H9 (cell line): ENCODE measurements at regions not wholly inside any gene's neighbourhood (a gene's known extent, or its start where the extent isn't known, plus 50 kb on each side); places are given as distances from the start of the nearest gene placed in this dataset.

ENCODE experiments used
- DNase-seq: peaks from one replicate; pipeline ENCODE4 v3.0.0-alpha.2; 2017
- H2AFZ ChIP-seq: one replicate; pipeline ENCODE4 v1.6.1; 2013; ENCODE audit warnings: mild to moderate bottlenecking, low read length, control low read depth, moderate library complexity
- H2AK5ac ChIP-seq: 2 replicates; pipeline ENCODE4 v1.6.1; 2013; ENCODE audit warnings: low read length, control low read depth, mixed read lengths; ENCODE audit not compliant: insufficient read length
- H2BK120ac ChIP-seq: one replicate; pipeline ENCODE4 v1.6.1; 2013; ENCODE audit warnings: low read depth, mild to moderate bottlenecking, low read length, control low read depth, inconsistent platforms; ENCODE audit not compliant: poor library complexity, severe bottlenecking
- H2BK12ac ChIP-seq: 2 replicates; pipeline ENCODE4 v1.6.1; 2013; ENCODE audit warnings: low read length, control low read depth, mixed read lengths, low read depth; ENCODE audit not compliant: insufficient read length
- H2BK15ac ChIP-seq: 2 replicates; pipeline ENCODE4 v1.6.1; 2013; ENCODE audit warnings: low read depth, low read length, control low read depth
- H2BK20ac ChIP-seq: one replicate; pipeline ENCODE4 v1.6.1; 2013; ENCODE audit warnings: low read depth, mild to moderate bottlenecking, low read length, control low read depth, inconsistent platforms; ENCODE audit not compliant: poor library complexity, severe bottlenecking
- H2BK5ac ChIP-seq: 2 replicates; pipeline ENCODE4 v1.6.1; 2013; ENCODE audit warnings: low read length, control low read depth, mixed read lengths; ENCODE audit not compliant: insufficient read length
- H3K14ac ChIP-seq: 2 replicates; pipeline ENCODE4 v1.6.1; 2013; ENCODE audit warnings: low read length, control low read depth; ENCODE audit not compliant: insufficient read depth
- H3K18ac ChIP-seq: 2 replicates; pipeline ENCODE4 v1.6.1; 2013; ENCODE audit warnings: low read depth, mild to moderate bottlenecking, mixed read lengths, low read length, control low read depth; ENCODE audit not compliant: insufficient read length
- H3K23ac ChIP-seq: 2 replicates; pipeline ENCODE4 v1.6.1; 2013; ENCODE audit warnings: low read length, control low read depth, mixed read lengths, low read depth; ENCODE audit not compliant: insufficient read length
- H3K23me2 ChIP-seq: 2 replicates; pipeline ENCODE4 v1.6.1; 2013; ENCODE audit warnings: low read depth, mild to moderate bottlenecking, mixed read lengths, low read length, control low read depth; ENCODE audit not compliant: insufficient read length, poor library complexity, severe bottlenecking
- H3K27ac ChIP-seq: 2 replicates; pipeline ENCODE4 v1.5.1; 2013; ENCODE audit warnings: low read length, control low read depth, mixed read lengths, low read depth; ENCODE audit not compliant: insufficient read length
- H3K27me3 ChIP-seq: 2 replicates; pipeline ENCODE4 v1.6.1; 2013; ENCODE audit warnings: low read length, control low read depth, inconsistent platforms; ENCODE audit not compliant: insufficient read depth
- H3K4ac ChIP-seq: 2 replicates; pipeline ENCODE4 v1.6.1; 2013; ENCODE audit warnings: low read depth, mild to moderate bottlenecking, control low read depth, inconsistent platforms, low read length, moderate library complexity
- H3K4me1 ChIP-seq: 2 replicates; pipeline ENCODE4 v1.6.1; 2013; ENCODE audit warnings: low read length, control low read depth, inconsistent platforms; ENCODE audit not compliant: insufficient read depth
- H3K4me2 ChIP-seq: 2 replicates; pipeline ENCODE4 v1.6.1; 2013; ENCODE audit warnings: low read length, control low read depth, mixed read lengths; ENCODE audit not compliant: insufficient read length, insufficient read depth
- H3K56ac ChIP-seq: 2 replicates; pipeline ENCODE4 v1.6.1; 2013; ENCODE audit warnings: low read depth, mild to moderate bottlenecking, mixed read lengths, low read length, control low read depth; ENCODE audit not compliant: insufficient read length
- H3K79me1 ChIP-seq: 2 replicates; pipeline ENCODE4 v1.6.1; 2013; ENCODE audit warnings: low read depth, mild to moderate bottlenecking, moderate library complexity, low read length, control low read depth, inconsistent platforms; ENCODE audit not compliant: insufficient read depth, poor library complexity, severe bottlenecking
- H3K79me2 ChIP-seq: 2 replicates; pipeline ENCODE4 v1.6.1; 2013; ENCODE audit warnings: low read length, control low read depth, inconsistent platforms; ENCODE audit not compliant: insufficient read depth
- H3K9ac ChIP-seq: 2 replicates; pipeline ENCODE4 v1.6.1; 2013; ENCODE audit warnings: low read length, control low read depth, mixed read lengths; ENCODE audit not compliant: insufficient read length; ENCODE audit errors: extremely low read depth
- H3K9me3 ChIP-seq: one replicate; pipeline ENCODE4 v1.6.1; 2013; ENCODE audit warnings: low read depth, low read length, inconsistent platforms; ENCODE audit not compliant: control insufficient read depth
- H3T11ph ChIP-seq: one replicate; pipeline ENCODE4 v1.6.1; 2013; ENCODE audit warnings: mild to moderate bottlenecking, low read length, control low read depth, inconsistent platforms
- H4K20me1 ChIP-seq: one replicate; pipeline ENCODE4 v1.6.1; 2013; ENCODE audit not compliant: control insufficient read depth, insufficient read length, insufficient read depth
- H4K5ac ChIP-seq: 2 replicates; pipeline ENCODE4 v1.6.1; 2013; ENCODE audit warnings: low read depth, mild to moderate bottlenecking, mixed read lengths, low read length, control low read depth; ENCODE audit not compliant: insufficient read length
- H4K8ac ChIP-seq: replicated peaks from 2 replicates; pipeline ENCODE4 v1.6.1; 2013; ENCODE audit warnings: low read length, control low read depth, mixed read lengths, low read depth; ENCODE audit not compliant: insufficient read length
- H4K91ac ChIP-seq: 2 replicates; pipeline ENCODE4 v1.6.1; 2013; ENCODE audit warnings: low read depth, mild to moderate bottlenecking, moderate library complexity, mixed read lengths, low read length, control low read depth; ENCODE audit not compliant: insufficient read length
- H3K27ac Mint-ChIP-seq, 3 experiments: 2 replicates in 2 of 3; 3 replicates in 1 of 3; pipeline ENCODE4 v1.8.0; 2020 to 2021; ENCODE audit warnings: mixed read lengths in 3 of 3, mild to moderate bottlenecking in 1 of 3, moderate library complexity in 1 of 3
- H3K27me3 Mint-ChIP-seq: 2 replicates; pipeline ENCODE4 v1.8.0; 2021; ENCODE audit warnings: low read depth, mild to moderate bottlenecking, moderate library complexity, mixed read lengths
- H3K36me3 Mint-ChIP-seq, 3 experiments: 2 replicates in 2 of 3; 3 replicates in 1 of 3; pipeline ENCODE4 v1.8.0; 2020 to 2021; ENCODE audit warnings: low read depth in 3 of 3, mixed read lengths in 3 of 3; ENCODE audit not compliant: insufficient read depth in 1 of 3
- H3K4me1 Mint-ChIP-seq, 2 experiments: 2 replicates each; pipeline ENCODE4 v1.8.0; 2020; ENCODE audit warnings: mixed read lengths in 2 of 2
- H3K4me3 Mint-ChIP-seq, 2 experiments: 2 replicates in 1 of 2; 3 replicates in 1 of 2; pipeline ENCODE4 v1.8.0; 2020 to 2021; ENCODE audit warnings: mild to moderate bottlenecking in 2 of 2, mixed read lengths in 2 of 2, moderate library complexity in 1 of 2
- H3K9me3 Mint-ChIP-seq, 2 experiments: 2 replicates in 1 of 2; 3 replicates in 1 of 2; pipeline ENCODE4 v1.8.0; 2020; ENCODE audit warnings: mild to moderate bottlenecking in 2 of 2, mixed read lengths in 2 of 2, moderate library complexity in 1 of 2
- WGBS: extraction: QIAGEN DNeasy Blood & Tissue Kit; methylation state at CpG from one replicate; pipeline ENCODE4 v1.1.7; 2013; ENCODE audit warnings: missing lambda C conversion rate, low lambda C conversion rate, mixed read lengths; ENCODE audit not compliant: insufficient read length; ENCODE audit errors: extremely low coverage; 5-methylcytosine and 5-hydroxymethylcytosine counted together
- TF ChIP-seq, protein P1 (sequence below): fragments of 200-600 bp; sonication (generic); conservative IDR thresholded peaks from 3 replicates; pipeline ENCODE4 v1.8.0; 2021; ENCODE audit warnings: antibody characterized with exemption, mild to moderate bottlenecking

DNA sequence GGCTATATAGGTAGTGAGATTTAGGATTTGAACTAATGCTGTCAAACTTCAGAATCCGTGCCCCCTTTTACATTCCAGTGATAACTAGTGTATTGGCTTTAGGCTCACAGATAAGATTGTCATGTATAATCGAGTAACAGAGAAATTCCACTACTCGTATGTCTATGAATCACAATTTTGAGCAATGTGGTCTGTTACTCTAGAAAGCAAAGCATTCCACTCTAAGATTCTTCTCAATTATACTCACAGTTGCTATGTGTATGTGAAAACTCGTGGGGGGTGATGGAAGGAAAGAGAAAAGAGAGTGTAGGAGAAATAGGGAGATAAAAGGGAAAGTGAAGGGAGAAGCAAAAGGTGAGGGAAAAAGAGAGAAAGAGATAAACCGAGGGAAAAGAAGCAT is 1175.1 kb upstream of the GOT2 start:
- H3K27ac ChIP-seq: no peak overlapping the region
- H2BK12ac ChIP-seq: no peak overlapping the region
- H3K18ac ChIP-seq: no peak overlapping the region
- H3K36me3 Mint-ChIP-seq: no peaks in the 10 kb centered on the region
- no peaks in the 10 kb centered on the region for H3K9me3 Mint-ChIP-seq
- no peaks in the 10 kb centered on the region; the same call in 1 of the 2 replicates for H3K4me1 ChIP-seq
- no peak overlapping the region for H2BK5ac ChIP-seq
- no peaks in the 10 kb centered on the region for H3K23me2 ChIP-seq
- H3K4me2 ChIP-seq: no peak overlapping the region
- 100% methylated on average over 1 of the region's 5 CpGs for WGBS
- no peak overlapping the region for H2BK120ac ChIP-seq
- H3K4ac ChIP-seq: no peak overlapping the region
- no peak overlapping the region for H2AK5ac ChIP-seq
- H3K27me3 Mint-ChIP-seq: no peaks in the 10 kb centered on the region; the same call in 1 of the 2 replicates
- no peak overlapping the region for H4K91ac ChIP-seq
- TF ChIP-seq, protein P1, sequence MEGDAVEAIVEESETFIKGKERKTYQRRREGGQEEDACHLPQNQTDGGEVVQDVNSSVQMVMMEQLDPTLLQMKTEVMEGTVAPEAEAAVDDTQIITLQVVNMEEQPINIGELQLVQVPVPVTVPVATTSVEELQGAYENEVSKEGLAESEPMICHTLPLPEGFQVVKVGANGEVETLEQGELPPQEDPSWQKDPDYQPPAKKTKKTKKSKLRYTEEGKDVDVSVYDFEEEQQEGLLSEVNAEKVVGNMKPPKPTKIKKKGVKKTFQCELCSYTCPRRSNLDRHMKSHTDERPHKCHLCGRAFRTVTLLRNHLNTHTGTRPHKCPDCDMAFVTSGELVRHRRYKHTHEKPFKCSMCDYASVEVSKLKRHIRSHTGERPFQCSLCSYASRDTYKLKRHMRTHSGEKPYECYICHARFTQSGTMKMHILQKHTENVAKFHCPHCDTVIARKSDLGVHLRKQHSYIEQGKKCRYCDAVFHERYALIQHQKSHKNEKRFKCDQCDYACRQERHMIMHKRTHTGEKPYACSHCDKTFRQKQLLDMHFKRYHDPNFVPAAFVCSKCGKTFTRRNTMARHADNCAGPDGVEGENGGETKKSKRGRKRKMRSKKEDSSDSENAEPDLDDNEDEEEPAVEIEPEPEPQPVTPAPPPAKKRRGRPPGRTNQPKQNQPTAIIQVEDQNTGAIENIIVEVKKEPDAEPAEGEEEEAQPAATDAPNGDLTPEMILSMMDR: no peak
- H3K4me1 Mint-ChIP-seq: peaks cover 17 to 19% of the 10 kb centered on the region in 2 experiments
- H3K4me3 Mint-ChIP-seq: no peak overlapping the region
- H2BK20ac ChIP-seq: no peak overlapping the region
- no peaks in the 10 kb centered on the region for H3K9me3 ChIP-seq
- no peak for DNase-seq
- no peak overlapping the region for H2AFZ ChIP-seq
- no peaks in the 10 kb centered on the region for H4K20me1 ChIP-seq
- no peak overlapping the region for H3K56ac ChIP-seq
- H4K5ac ChIP-seq: no peak overlapping the region
- H3K79me2 ChIP-seq: no peaks in the 10 kb centered on the region
- no peak overlapping the region for H3K9ac ChIP-seq
- H3K27me3 ChIP-seq: no peaks in the 10 kb centered on the region
- no peak overlapping the region for H4K8ac ChIP-seq
- no peak overlapping the region for H3K14ac ChIP-seq
- no peak overlapping the region for H2BK15ac ChIP-seq
- no peaks in the 10 kb centered on the region for H3K79me1 ChIP-seq
- peak overlapping the region in 1 of 3 experiments; percentile 3; a peak in 1 of 7 replicates for H3K27ac Mint-ChIP-seq
- H3T11ph ChIP-seq: no peak overlapping the region
- no peak overlapping the region for H3K23ac ChIP-seq
